Loucy (cell line): ENCODE measurements at regions not wholly inside any gene's neighbourhood (a gene's known extent, or its start where the extent isn't known, plus 50 kb on each side); places are given as distances from the start of the nearest gene placed in this dataset.

Source experiments
- H2AFZ ChIP-seq: fragments of 200-600 bp; sonication (generic); 2 replicates; pipeline ENCODE4 v1.6.0; 2016; ENCODE audit warnings: antibody characterized with exemption, mild to moderate bottlenecking, low read length, moderate library complexity
- H3F3A ChIP-seq: fragments of 200-600 bp; 2 replicates; pipeline ENCODE4 v1.6.0; 2016; ENCODE audit warnings: antibody characterized with exemption, low read depth, mild to moderate bottlenecking
- H3K27me3 ChIP-seq: fragments of 200-600 bp; sonication (generic); 2 replicates; pipeline ENCODE4 v1.6.1; 2014; ENCODE audit warnings: low read length, mild to moderate bottlenecking; ENCODE audit not compliant: insufficient read depth, poor library complexity, severe bottlenecking
- H3K36me3 ChIP-seq: fragments of 200-600 bp; sonication (generic); 2 replicates; pipeline ENCODE4 v1.6.1; 2016; ENCODE audit warnings: low read length; ENCODE audit not compliant: insufficient read depth
- H3K4me1 ChIP-seq: fragments of 200-600 bp; sonication (generic); 2 replicates; pipeline ENCODE4 v1.5.1; 2014; ENCODE audit warnings: low read length, mild to moderate bottlenecking; ENCODE audit not compliant: insufficient read depth, poor library complexity, severe bottlenecking
- H3K4me2 ChIP-seq: fragments of 200-600 bp; sonication (generic); 2 replicates; pipeline ENCODE4 v1.6.0; 2014; ENCODE audit warnings: antibody characterized with exemption, low read length, low read depth, mild to moderate bottlenecking; ENCODE audit not compliant: poor library complexity, severe bottlenecking
- H3K4me3 ChIP-seq: fragments of 200-600 bp; sonication (generic); 2 replicates; pipeline ENCODE4 v1.5.1; 2014; ENCODE audit warnings: low read length, mild to moderate bottlenecking, mixed read lengths; ENCODE audit not compliant: poor library complexity, severe bottlenecking
- H3K79me2 ChIP-seq: fragments of 200-600 bp; sonication (generic); 2 replicates; pipeline ENCODE4 v1.6.1; 2014; ENCODE audit warnings: low read length; ENCODE audit not compliant: insufficient read depth
- H3K9ac ChIP-seq: fragments of 200-600 bp; sonication (generic); 2 replicates; pipeline ENCODE4 v1.6.0; 2014; ENCODE audit warnings: mild to moderate bottlenecking, low read depth, low read length, moderate library complexity; ENCODE audit not compliant: poor library complexity, severe bottlenecking
- H3K9me2 ChIP-seq: fragments of 200-600 bp; sonication (generic); replicated peaks from 2 replicates; pipeline ENCODE4 v1.6.1; 2016; ENCODE audit warnings: low read depth, low read length, mixed read lengths
- H3K9me3 ChIP-seq: fragments of 200-600 bp; sonication (generic); 2 replicates; pipeline ENCODE4 v1.6.1; 2014; ENCODE audit warnings: mild to moderate bottlenecking, antibody characterized with exemption, low read length, low read depth; ENCODE audit not compliant: insufficient read depth
- H4K20me1 ChIP-seq: fragments of 200-600 bp; sonication (generic); 2 replicates; pipeline ENCODE4 v1.6.0; 2014; ENCODE audit warnings: antibody characterized with exemption, low read length, mild to moderate bottlenecking; ENCODE audit not compliant: insufficient read depth, poor library complexity, severe bottlenecking
- EZH2phosphoT487 ChIP-seq: fragments of 200-600 bp; IDR thresholded peaks from 2 replicates; pipeline ENCODE4 v1.6.1; 2018; ENCODE audit warnings: antibody characterized with exemption, mild to moderate bottlenecking, moderate library complexity, borderline replicate concordance
- TF ChIP-seq, protein P1 (sequence below): fragments of 200-600 bp; sonication (generic); conservative IDR thresholded peaks from 2 replicates; pipeline ENCODE4 v1.5.1; 2014; ENCODE audit warnings: mild to moderate bottlenecking, antibody characterized with exemption, low read length

DNA sequence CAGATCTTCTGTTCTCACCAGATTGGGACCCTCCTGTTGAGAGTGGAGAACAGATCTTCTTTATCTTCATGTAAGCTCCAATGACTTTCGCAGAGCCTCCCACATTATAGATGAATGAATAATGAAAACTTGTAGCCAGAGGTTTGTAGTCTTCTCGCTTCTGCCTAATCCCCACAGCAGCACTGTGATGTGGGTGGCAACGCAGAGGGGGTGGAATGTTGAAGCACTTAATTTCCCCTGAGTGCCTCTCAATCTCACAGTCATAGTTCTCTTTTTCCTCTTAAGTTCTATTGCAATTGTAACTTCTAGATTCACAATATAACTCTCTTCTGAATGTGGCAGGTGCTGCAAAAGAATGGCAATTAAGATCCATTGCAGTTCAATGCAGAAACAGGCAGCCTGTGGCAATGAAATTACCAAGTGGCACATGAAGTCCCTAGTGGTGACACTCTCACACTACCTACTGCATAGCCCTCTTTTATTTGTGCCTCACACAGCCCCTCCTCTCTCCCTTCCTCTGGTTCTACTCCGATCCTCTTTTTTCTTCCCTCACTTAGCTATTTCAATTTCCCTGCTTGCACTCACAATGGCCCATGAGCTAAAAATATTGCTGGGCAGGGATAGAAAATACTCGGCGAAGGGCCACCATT, 281.9 kb downstream of the UBE3D start:
- H4K20me1 ChIP-seq = no peaks in the 10 kb centered on the region
- no peak overlapping the region for H3K9ac ChIP-seq
- no peak overlapping the region for H3K4me2 ChIP-seq
- no peaks in the 10 kb centered on the region for H3K79me2 ChIP-seq
- no peak overlapping the region for H2AFZ ChIP-seq
- H3K4me1 ChIP-seq = no peaks in the 10 kb centered on the region
- no peaks in the 10 kb centered on the region for H3K36me3 ChIP-seq
- H3F3A ChIP-seq = no peaks in the 10 kb centered on the region
- H3K4me3 ChIP-seq = no peak overlapping the region
- no peaks in the 10 kb centered on the region for H3K9me3 ChIP-seq
- H3K27me3 ChIP-seq = no peaks in the 10 kb centered on the region
- TF ChIP-seq, protein P1, sequence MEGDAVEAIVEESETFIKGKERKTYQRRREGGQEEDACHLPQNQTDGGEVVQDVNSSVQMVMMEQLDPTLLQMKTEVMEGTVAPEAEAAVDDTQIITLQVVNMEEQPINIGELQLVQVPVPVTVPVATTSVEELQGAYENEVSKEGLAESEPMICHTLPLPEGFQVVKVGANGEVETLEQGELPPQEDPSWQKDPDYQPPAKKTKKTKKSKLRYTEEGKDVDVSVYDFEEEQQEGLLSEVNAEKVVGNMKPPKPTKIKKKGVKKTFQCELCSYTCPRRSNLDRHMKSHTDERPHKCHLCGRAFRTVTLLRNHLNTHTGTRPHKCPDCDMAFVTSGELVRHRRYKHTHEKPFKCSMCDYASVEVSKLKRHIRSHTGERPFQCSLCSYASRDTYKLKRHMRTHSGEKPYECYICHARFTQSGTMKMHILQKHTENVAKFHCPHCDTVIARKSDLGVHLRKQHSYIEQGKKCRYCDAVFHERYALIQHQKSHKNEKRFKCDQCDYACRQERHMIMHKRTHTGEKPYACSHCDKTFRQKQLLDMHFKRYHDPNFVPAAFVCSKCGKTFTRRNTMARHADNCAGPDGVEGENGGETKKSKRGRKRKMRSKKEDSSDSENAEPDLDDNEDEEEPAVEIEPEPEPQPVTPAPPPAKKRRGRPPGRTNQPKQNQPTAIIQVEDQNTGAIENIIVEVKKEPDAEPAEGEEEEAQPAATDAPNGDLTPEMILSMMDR = peak; percentile 56
- TF ChIP-seq EZH2phosphoT487 = no peak
- no peaks in the 10 kb centered on the region for H3K9me2 ChIP-seq

DNA sequence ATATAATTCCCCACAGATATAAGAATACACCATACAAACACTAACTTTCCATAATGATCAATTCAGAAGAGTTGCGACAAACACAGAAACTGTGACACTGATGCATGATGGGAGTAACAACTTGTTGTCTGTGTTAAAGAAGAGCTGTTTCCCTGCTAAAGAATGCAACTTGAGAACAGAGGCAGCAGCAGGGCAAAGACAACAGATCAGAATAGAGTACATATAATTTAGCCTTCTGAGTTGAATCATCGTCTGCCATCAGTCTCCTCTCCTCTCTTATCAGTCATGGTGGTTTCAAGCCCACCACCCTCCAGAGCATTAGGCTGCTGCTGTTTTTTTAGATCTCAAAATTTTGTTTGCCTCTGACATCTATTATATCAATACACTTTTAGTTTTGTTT, 280.4 kb downstream of the UBE3D start:
- H3K79me2 ChIP-seq = no peaks in the 10 kb centered on the region
- no peak for TF ChIP-seq EZH2phosphoT487
- TF ChIP-seq, protein P1 = no peak
- no peaks in the 10 kb centered on the region for H4K20me1 ChIP-seq
- H3K4me3 ChIP-seq = no peak overlapping the region
- H3K9me3 ChIP-seq = no peaks in the 10 kb centered on the region
- no peaks in the 10 kb centered on the region for H3K27me3 ChIP-seq
- H3K4me2 ChIP-seq = no peak overlapping the region
- H3F3A ChIP-seq = no peaks in the 10 kb centered on the region
- H3K36me3 ChIP-seq = no peaks in the 10 kb centered on the region
- no peak overlapping the region for H3K9ac ChIP-seq
- H3K9me2 ChIP-seq = no peaks in the 10 kb centered on the region
- no peaks in the 10 kb centered on the region for H3K4me1 ChIP-seq
- no peak overlapping the region for H2AFZ ChIP-seq

DNA sequence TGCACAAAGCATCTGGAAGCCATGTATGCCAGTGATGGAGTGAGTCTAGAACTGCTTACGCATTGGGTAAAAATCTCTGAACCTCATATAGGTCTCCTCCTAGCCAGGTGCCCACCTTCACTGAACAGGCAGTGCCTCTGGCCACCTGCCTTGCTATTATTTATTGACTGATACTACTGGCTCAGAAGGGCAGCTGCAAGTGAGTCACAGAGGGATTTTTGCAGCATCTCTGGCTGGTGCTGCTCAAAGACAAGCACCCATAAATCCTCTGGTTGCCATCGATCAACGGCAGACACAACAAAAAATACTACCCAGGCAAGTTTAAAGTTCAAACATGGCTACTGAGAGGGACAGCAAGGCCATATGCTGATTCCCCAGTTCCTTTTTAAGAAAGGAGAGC, 279.4 kb downstream of the UBE3D start:
- no peaks in the 10 kb centered on the region for H3K27me3 ChIP-seq
- H3K36me3 ChIP-seq = no peaks in the 10 kb centered on the region
- TF ChIP-seq, protein P1 = no peak
- no peak for TF ChIP-seq EZH2phosphoT487
- H4K20me1 ChIP-seq = no peaks in the 10 kb centered on the region
- no peaks in the 10 kb centered on the region for H3K9me3 ChIP-seq
- H3F3A ChIP-seq = no peaks in the 10 kb centered on the region
- H3K4me1 ChIP-seq = no peaks in the 10 kb centered on the region
- no peaks in the 10 kb centered on the region for H3K9me2 ChIP-seq
- H3K9ac ChIP-seq = no peak overlapping the region
- no peak overlapping the region for H2AFZ ChIP-seq
- no peak overlapping the region for H3K4me3 ChIP-seq
- H3K79me2 ChIP-seq = no peaks in the 10 kb centered on the region
- H3K4me2 ChIP-seq = no peak overlapping the region
